MM.1S (cell line): ENCODE measurements at regions not wholly inside any gene's neighbourhood (a gene's known extent, or its start where the extent isn't known, plus 50 kb on each side); places are given as distances from the start of the nearest gene placed in this dataset.

Source experiments
- CTCF ChIP-seq: fragments of 300-600 bp; sonication (generic); IDR thresholded peaks from 2 replicates; pipeline ENCODE4 v1.5.1; 2016; ENCODE audit warnings: antibody characterized with exemption, low read length, mixed read lengths
- EZH2 ChIP-seq: fragments of 300-600 bp; sonication (generic); optimal IDR thresholded peaks from 2 replicates; pipeline ENCODE3; 2017; ENCODE audit warnings: low read depth, mild to moderate bottlenecking, antibody characterized with exemption, low read length, mixed read lengths

DNA sequence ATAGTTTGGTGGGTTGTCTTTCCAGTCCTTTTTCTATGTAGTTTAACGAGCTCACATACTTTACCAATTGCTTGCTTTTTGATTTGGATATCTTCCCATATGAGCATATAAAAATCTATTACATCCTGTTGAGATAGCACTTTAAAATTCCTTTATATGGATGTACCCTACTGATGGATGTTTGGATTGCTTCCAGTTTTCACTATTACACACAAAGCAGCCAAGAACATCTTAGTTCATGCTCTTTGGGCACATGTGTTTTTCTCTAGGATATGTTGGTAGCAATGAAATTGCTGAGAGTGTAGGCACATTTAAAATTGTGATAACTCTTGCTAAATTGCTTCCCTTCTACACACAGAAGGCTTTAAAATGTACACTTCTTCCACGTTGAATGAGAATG is 56.1 kb upstream of the NTRK2 start:
- TF ChIP-seq CTCF (no peak), EZH2 (no peak)
